ENCODE measurements at regions not wholly inside any gene's neighbourhood (a gene's known extent, or its start where the extent isn't known, plus 50 kb on each side); places are given as distances from the start of the nearest gene placed in this dataset.

DNA sequence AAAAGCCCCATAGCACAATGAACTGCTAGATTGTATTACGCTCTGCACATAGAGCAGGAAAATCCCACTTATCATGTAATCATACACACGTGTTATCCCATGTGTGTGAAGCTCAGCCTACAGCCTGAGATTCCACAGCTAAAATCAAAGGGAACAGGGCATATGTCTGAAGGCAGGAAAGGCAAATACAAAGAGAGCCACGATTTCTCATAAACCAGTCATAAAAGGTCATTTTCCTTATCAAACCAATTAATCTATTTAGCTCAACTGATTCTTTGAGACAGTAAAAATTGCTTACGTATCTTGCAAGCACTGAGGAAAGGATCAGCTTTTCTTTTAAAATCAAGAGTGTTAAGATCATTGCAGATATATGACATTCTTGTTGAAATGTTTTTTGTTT lies 199.5 kb upstream of the TBL1XR1 start:
- TF ChIP-seq, protein P1, sequence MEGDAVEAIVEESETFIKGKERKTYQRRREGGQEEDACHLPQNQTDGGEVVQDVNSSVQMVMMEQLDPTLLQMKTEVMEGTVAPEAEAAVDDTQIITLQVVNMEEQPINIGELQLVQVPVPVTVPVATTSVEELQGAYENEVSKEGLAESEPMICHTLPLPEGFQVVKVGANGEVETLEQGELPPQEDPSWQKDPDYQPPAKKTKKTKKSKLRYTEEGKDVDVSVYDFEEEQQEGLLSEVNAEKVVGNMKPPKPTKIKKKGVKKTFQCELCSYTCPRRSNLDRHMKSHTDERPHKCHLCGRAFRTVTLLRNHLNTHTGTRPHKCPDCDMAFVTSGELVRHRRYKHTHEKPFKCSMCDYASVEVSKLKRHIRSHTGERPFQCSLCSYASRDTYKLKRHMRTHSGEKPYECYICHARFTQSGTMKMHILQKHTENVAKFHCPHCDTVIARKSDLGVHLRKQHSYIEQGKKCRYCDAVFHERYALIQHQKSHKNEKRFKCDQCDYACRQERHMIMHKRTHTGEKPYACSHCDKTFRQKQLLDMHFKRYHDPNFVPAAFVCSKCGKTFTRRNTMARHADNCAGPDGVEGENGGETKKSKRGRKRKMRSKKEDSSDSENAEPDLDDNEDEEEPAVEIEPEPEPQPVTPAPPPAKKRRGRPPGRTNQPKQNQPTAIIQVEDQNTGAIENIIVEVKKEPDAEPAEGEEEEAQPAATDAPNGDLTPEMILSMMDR (IDR thresholded peaks at IDR 0.05; ENCODE audit: low read depth, low read length, poor library complexity, severe bottlenecking) = no peak
- TF ChIP-seq EZH2phosphoT487 (IDR thresholded peaks at IDR 0.05; ENCODE audit: borderline replicate concordance, low read length) = no peak
